NT2/D1 (cell line): ENCODE measurements at regions not wholly inside any gene's neighbourhood (a gene's known extent, or its start where the extent isn't known, plus 50 kb on each side); places are given as distances from the start of the nearest gene placed in this dataset.

Experiments
- DNase-seq: peaks from one replicate; pipeline ENCODE4 v3.0.0-alpha.2; 2011; ENCODE audit warnings: low read depth, low spot score
- H3K27me3 ChIP-seq: 2 replicates; pipeline ENCODE4 v1.6.0; 2011; ENCODE audit warnings: mild to moderate bottlenecking; ENCODE audit not compliant: insufficient read length, insufficient read depth
- H3K36me3 ChIP-seq: 2 replicates; pipeline ENCODE4 v1.6.1; 2011; ENCODE audit warnings: mild to moderate bottlenecking, low read length, mixed read lengths; ENCODE audit not compliant: insufficient read depth, insufficient read length
- H3K4me1 ChIP-seq: 2 replicates; pipeline ENCODE4 v1.5.1; 2011; ENCODE audit not compliant: insufficient read depth, insufficient read length
- H3K4me3 ChIP-seq: 2 replicates; pipeline ENCODE4 v1.5.1; 2011; ENCODE audit warnings: low read depth; ENCODE audit not compliant: insufficient read length
- H3K9ac ChIP-seq: 2 replicates; pipeline ENCODE4 v1.6.0; 2011; ENCODE audit warnings: low read depth; ENCODE audit not compliant: insufficient read length
- H3K9me3 ChIP-seq: 2 replicates; pipeline ENCODE4 v1.5.1; 2011; ENCODE audit warnings: mild to moderate bottlenecking, low read length; ENCODE audit not compliant: insufficient read depth
- SUZ12 ChIP-seq: IDR thresholded peaks from 2 replicates; pipeline ENCODE4 v1.6.1; 2011; ENCODE audit not compliant: insufficient read length, insufficient read depth; ENCODE audit errors: extremely low read depth
- YY1 ChIP-seq: IDR thresholded peaks from 2 replicates; pipeline ENCODE4 v1.6.1; 2011; ENCODE audit not compliant: insufficient read length, insufficient read depth
- ZNF274 ChIP-seq: IDR thresholded peaks from 2 replicates; pipeline ENCODE4 v1.6.1; 2011; ENCODE audit warnings: mild to moderate bottlenecking, low read depth, low read length

DNA sequence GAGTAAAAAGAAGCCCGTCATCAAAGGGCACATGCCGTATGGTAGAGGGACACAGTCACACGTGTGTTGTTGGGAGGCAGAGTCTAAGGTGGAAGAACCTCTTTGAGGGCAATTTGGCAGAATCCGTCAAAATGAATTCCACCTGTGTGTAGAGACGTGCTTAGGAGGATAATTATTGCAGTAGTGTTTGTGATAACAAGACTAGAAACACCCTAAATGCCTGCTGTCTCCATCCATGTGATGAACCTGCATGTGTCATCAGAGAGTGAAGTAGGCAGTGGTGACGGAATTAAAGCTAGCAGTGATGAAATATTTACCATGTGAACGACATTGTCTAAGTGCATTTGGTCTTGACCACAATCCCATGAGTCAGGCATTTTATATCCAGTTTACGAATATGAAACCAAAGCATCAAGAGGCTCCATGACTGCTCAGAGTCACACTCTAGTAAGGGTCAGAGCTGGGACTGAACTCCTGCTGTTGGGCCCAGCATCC, 61.3 kb upstream of the ADORA2B start:
- DNase-seq: no peak
- TF ChIP-seq ZNF274 (no peak), SUZ12 (no peak), YY1 (no peak)
- Histone ChIP-seq H3K4me1 (peaks cover 4% of the 10 kb centered on the region), H3K36me3 (no peaks in the 10 kb centered on the region), H3K9me3 (no peaks in the 10 kb centered on the region), H3K9ac (no peak overlapping the region), H3K27me3 (no peaks in the 10 kb centered on the region), H3K4me3 (no peak overlapping the region)

DNA sequence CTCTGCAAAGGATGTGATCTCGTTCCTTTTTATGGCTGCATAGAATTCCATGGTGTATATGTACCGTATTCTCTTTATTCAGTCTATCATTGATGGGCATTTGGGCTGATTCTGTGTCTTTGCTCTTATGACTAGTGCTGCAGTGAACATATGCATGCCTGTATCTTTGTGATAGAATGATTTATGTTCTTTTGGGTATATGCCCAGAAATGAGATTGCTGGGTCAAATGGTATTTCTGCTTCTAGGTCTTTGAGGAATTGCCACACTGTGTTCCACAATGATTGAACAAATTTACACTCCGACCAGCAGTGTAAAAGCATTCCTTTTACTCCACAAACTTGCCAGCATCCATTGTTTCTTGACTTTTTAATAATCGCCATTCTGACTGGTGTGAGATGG, 60.2 kb upstream of the ADORA2B start:
- H3K9me3 ChIP-seq: no peaks in the 10 kb centered on the region
- DNase-seq: no peak

DNA sequence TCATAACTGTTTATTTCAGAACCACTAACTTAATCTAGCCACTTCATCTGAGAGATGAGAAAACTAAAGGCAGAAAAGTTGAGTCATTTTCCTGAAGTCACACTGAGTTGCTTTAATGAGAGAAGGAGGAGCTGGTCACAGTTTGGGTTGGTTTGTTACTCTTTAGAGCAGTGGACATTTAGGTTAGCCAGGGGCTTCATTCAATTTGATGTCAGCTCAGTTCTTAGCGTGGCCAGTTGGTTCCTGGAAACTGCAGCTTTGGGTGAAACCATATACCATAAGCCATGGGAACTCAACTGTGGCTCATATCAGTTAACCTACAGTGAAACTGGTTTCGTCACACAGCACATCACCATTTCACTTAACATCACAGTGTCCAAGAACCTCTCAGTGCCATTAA, 59.2 kb upstream of the ADORA2B start:
- Histone ChIP-seq H3K27me3 (no peaks in the 10 kb centered on the region), H3K36me3 (no peaks in the 10 kb centered on the region), H3K9me3 (no peaks in the 10 kb centered on the region), H3K4me1 (peaks cover 4% of the 10 kb centered on the region), H3K9ac (no peak overlapping the region), H3K4me3 (no peak overlapping the region)
- TF ChIP-seq ZNF274: no peak
- no peak for TF ChIP-seq SUZ12
- no peak for TF ChIP-seq YY1
- DNase-seq: no peak

More for the DNA sequence above, 60.2 kb upstream of the ADORA2B start:
- TF ChIP-seq SUZ12 (no peak), YY1 (no peak), ZNF274 (no peak)
- no peak overlapping the region for H3K4me3 ChIP-seq
- H3K36me3 ChIP-seq: no peaks in the 10 kb centered on the region
- no peaks in the 10 kb centered on the region for H3K27me3 ChIP-seq
- no peak overlapping the region for H3K9ac ChIP-seq
- H3K4me1 ChIP-seq: peaks cover 4% of the 10 kb centered on the region

DNA sequence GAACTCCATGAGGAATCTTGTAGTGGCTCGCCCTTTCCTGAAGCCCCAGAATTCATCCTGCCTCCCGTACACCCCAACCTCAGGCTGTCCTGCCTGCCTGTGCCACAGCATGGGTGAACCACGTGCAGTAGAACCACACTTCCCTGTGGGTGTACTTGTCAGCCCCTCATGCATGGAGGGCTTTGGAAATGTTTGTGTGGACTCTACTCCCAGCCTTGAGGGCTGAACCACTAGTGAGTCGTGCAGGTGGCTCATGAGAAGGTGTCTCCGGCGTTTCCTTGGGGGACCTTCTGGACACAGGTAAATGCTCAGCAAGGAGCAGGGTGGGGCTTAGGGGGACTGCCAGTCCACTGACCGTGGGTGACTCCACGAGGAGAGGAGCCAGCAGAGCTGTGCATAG, 58.7 kb upstream of the ADORA2B start:
- H3K27me3 ChIP-seq: no peaks in the 10 kb centered on the region
- H3K9me3 ChIP-seq: no peaks in the 10 kb centered on the region
- no peak for DNase-seq
- H3K4me1 ChIP-seq: peaks cover 4% of the 10 kb centered on the region
- TF ChIP-seq YY1 (no peak), ZNF274 (no peak), SUZ12 (no peak)
- no peak overlapping the region for H3K9ac ChIP-seq
- H3K36me3 ChIP-seq: no peaks in the 10 kb centered on the region
- no peak overlapping the region for H3K4me3 ChIP-seq

DNA sequence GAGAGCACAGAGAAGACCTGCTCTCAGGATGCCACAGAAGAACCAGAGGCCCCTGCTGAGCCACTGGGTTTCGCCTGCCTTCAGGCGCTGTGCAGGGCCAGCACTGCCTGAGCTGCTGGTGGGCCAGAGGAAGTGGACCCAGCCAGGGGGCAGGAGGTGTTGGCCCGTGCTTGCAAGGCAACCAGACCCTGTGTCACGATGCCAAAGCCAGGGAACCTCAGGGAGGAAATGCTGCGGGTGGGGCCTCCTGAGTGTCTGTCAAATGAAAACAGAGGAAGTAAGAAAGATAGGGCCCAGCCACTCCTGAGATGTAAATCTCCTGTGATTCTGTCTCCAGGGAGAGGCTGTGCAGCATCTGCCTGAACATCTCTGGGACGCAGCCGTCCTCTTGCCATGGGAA, 58.1 kb upstream of the ADORA2B start:
- Histone ChIP-seq H3K4me1 (peaks cover 4% of the 10 kb centered on the region), H3K9ac (no peak overlapping the region)

DNA sequence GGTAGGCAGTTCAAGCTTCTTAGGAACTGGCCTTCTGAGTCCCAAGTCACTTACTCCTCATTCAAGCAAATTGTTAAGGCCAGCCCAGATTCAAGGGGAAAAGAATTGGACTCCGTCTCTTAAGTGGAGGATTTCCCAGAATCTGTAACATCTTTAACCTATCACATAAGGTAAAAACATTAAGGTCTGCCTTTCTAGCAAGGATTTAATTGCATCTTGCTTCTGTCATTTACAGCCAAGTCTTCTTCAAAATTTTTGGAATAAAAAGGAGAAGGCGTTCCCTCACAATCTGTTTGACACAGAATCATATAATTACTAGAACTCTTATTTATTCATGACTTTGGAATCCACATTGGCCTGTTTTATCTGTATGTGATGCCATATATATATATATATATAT, 56.5 kb upstream of the ADORA2B start:
- no peak for DNase-seq
- H3K4me3 ChIP-seq: no peak overlapping the region
- H3K4me1 ChIP-seq: peaks cover 4% of the 10 kb centered on the region
- no peaks in the 10 kb centered on the region for H3K27me3 ChIP-seq
- TF ChIP-seq YY1: no peak
- no peak for TF ChIP-seq SUZ12
- no peak for TF ChIP-seq ZNF274
- H3K9me3 ChIP-seq: no peaks in the 10 kb centered on the region
- no peak overlapping the region for H3K9ac ChIP-seq
- H3K36me3 ChIP-seq: no peaks in the 10 kb centered on the region

More for the DNA sequence above, 58.1 kb upstream of the ADORA2B start:
- no peak overlapping the region for H3K4me3 ChIP-seq
- H3K36me3 ChIP-seq: no peaks in the 10 kb centered on the region
- TF ChIP-seq ZNF274: no peak
- no peak for TF ChIP-seq YY1
- no peak for TF ChIP-seq SUZ12
- no peak for DNase-seq
- no peaks in the 10 kb centered on the region for H3K27me3 ChIP-seq
- no peaks in the 10 kb centered on the region for H3K9me3 ChIP-seq

DNA sequence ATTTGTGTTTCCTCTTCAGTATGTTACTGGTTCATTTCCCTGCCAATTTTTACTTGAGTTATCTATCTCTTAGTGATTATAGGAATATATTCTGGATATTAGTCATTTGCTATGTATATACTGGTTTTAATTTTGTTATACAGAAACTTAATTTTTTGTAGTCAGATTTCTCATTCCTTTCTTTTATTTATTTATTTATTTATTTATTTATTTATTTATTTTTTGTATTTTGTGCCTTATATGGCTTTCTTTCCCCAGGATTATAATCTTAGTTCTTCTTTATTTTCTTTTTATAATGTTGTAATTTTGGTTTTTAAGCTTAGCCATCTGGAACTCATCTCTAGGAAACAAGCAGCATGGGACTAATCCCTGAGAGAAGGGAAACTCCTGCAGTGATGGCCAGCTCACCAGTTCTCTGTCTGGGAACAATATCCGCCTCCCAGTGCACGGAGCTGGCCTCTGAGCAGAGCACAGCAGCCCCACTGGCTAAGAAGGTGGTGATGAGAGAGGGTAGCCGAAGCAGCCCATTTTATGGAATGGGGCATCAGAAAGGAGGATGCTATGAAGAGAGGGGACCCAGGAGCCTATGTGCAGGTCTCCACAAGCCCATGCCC, 54.5 kb upstream of the ADORA2B start:
- Histone ChIP-seq H3K9me3 (no peaks in the 10 kb centered on the region), H3K36me3 (no peaks in the 10 kb centered on the region), H3K9ac (no peak overlapping the region), H3K27me3 (no peaks in the 10 kb centered on the region), H3K4me1 (peaks cover 4% of the 10 kb centered on the region), H3K4me3 (no peak overlapping the region)
- no peak for TF ChIP-seq ZNF274
- no peak for TF ChIP-seq SUZ12
- TF ChIP-seq YY1: no peak
- no peak for DNase-seq

DNA sequence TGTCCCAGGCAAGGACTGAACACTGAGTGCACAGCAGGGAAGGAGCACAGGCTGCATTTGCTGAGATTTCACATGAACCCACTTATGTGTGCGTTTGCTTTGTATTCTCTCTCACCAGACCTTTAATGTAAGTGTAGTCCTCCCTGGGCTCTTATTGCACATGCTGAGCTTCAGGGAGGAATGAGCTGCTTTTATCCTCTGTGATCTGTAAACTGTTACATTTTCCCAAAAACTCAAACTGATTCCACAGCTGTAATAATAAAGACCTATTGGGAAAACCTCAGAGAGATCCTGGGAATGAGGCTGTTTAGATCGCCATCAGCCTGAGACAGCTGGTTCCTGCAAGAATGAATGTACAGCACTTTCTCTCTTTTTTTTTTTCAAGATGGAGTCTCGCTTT, 53.6 kb upstream of the ADORA2B start:
- TF ChIP-seq SUZ12: no peak
- TF ChIP-seq ZNF274: no peak
- TF ChIP-seq YY1: no peak
- no peaks in the 10 kb centered on the region for H3K9me3 ChIP-seq
- no peaks in the 10 kb centered on the region for H3K36me3 ChIP-seq
- H3K4me1 ChIP-seq: peaks cover 3% of the 10 kb centered on the region
- no peak overlapping the region for H3K4me3 ChIP-seq
- H3K27me3 ChIP-seq: no peaks in the 10 kb centered on the region
- H3K9ac ChIP-seq: no peak overlapping the region
- no peak for DNase-seq
